Breast epithelium (tissue), 4 donors: ENCODE measurements at regions not wholly inside any gene's neighbourhood (a gene's known extent, or its start where the extent isn't known, plus 50 kb on each side); places are given as distances from the start of the nearest gene placed in this dataset.

Experiments used
- DNase-seq, 2 donors: peaks; one replicate each; pipeline ENCODE4 v3.0.0-alpha.2; 2019; ENCODE audit warnings: low spot score in 2 of 2
- H3K27ac ChIP-seq, 2 donors: fragments of 200-600 bp; sonication (generic) in 1 of 2; one replicate each; pipeline ENCODE4 v1.5.1; 2016 to 2019; ENCODE audit warnings: mild to moderate bottlenecking in 1 of 2
- H3K27me3 ChIP-seq, 2 donors: fragments of 200-600 bp; sonication (generic) in 1 of 2; one replicate each; pipeline versions ENCODE4 v1.5.1 to v1.6.0; 2017 to 2019; ENCODE audit warnings: control low read depth in 1 of 2, mild to moderate bottlenecking in 1 of 2
- H3K36me3 ChIP-seq: fragments of 200-600 bp; one replicate; pipeline ENCODE4 v1.5.1; 2019
- H3K4me1 ChIP-seq, 2 donors: fragments of 200-600 bp; sonication (generic); one replicate each; pipeline ENCODE4 v1.5.1; 2016 to 2019; ENCODE audit warnings: control low read depth in 1 of 2
- H3K4me3 ChIP-seq, 3 donors: fragments of 200-600 bp; sonication (generic); 1 replicate in 2 of 3; 2 replicates in 1 of 3; pipeline ENCODE4 v1.5.1; 2016 to 2019; ENCODE audit warnings: mild to moderate bottlenecking in 3 of 3, moderate library complexity in 2 of 3
- H3K9me3 ChIP-seq, 2 donors: fragments of 200-600 bp; sonication (generic) in 1 of 2; one replicate each; pipeline ENCODE4 v1.5.1; 2016 to 2019; ENCODE audit warnings: control low read depth in 1 of 2
- CTCF ChIP-seq, 3 donors: fragments of 450-650 bp; IDR thresholded peaks; one replicate each; pipeline ENCODE4 v1.5.1; 2016 to 2017; ENCODE audit warnings: antibody characterized with exemption in 3 of 3, mild to moderate bottlenecking in 3 of 3, moderate library complexity in 3 of 3
- POLR2A ChIP-seq: fragments of 450-650 bp; IDR thresholded peaks from one replicate; pipeline ENCODE4 v1.6.1; 2016; ENCODE audit warnings: antibody characterized with exemption, mild to moderate bottlenecking, moderate library complexity
- POLR2AphosphoS5 ChIP-seq, 3 donors: sonication (generic); formaldehyde crosslinking; IDR thresholded peaks; one replicate each; pipeline ENCODE4 v1.6.1; 2017; ENCODE audit warnings: antibody characterized with exemption in 3 of 3
- intact Hi-C: fragments of 100-400 bp; cut with DNase I; formaldehyde crosslinking; loops from one replicate; pipeline ENCODE4 v1.15.1; 2023; ENCODE audit warnings: low total_unique reads

GRCh38 chr4:181508601-181509000, 734.6 kb upstream of the TENM3 start:
- no peak overlapping the region for H3K27ac ChIP-seq
- no peaks in the 10 kb centered on the region for H3K9me3 ChIP-seq
- no peaks in the 10 kb centered on the region for H3K4me1 ChIP-seq
- H3K27me3 ChIP-seq, result no peaks in the 10 kb centered on the region
- H3K4me3 ChIP-seq, result no peak overlapping the region
- TF ChIP-seq POLR2AphosphoS5 (IDR thresholded peaks at IDR 0.05) (no peak), POLR2A (no peak)
- no peaks in the 10 kb centered on the region for H3K36me3 ChIP-seq
- DNase-seq, result no peak
- intact Hi-C loops, result no loop called here

- intact Hi-C loops, result no loop called here
- DNase-seq, result no peak
- Histone ChIP-seq H3K4me3 (no peak overlapping the region), H3K27ac (no peak overlapping the region), H3K36me3 (no peaks in the 10 kb centered on the region), H3K27me3 (no peaks in the 10 kb centered on the region), H3K4me1 (no peaks in the 10 kb centered on the region), H3K9me3 (no peaks in the 10 kb centered on the region)
- no peak for TF ChIP-seq POLR2A
- TF ChIP-seq POLR2AphosphoS5 (IDR thresholded peaks at IDR 0.05), result no peak
- no peak for TF ChIP-seq CTCF (IDR thresholded peaks at IDR 0.05)
These were observed 734.1 kb upstream of the TENM3 start for GRCh38 chr4:181509073-181509472.

DNA sequence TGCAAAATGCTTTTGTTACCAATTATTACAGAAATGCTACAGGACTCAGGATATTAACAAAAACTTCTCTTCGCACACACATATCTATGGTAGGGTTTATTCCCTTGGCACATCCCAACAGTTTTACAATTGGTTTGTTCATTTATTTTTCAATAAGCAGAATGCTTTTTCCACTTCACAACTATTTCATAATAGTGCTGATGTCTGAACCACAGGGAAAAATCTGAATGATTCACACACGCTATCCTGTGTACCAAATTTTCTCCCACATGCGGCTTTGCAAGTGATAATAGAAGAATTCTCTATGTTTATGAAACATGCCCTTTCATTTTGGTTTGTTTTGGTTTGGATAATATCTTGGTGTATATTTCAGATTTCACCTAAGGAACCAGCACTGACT, 725.7 kb upstream of the TENM3 start:
- no peaks in the 10 kb centered on the region for H3K27me3 ChIP-seq
- no peak overlapping the region for H3K4me3 ChIP-seq
- H3K4me1 ChIP-seq, result no peaks in the 10 kb centered on the region
- no peak overlapping the region for H3K27ac ChIP-seq
- DNase-seq, result no peak
- H3K36me3 ChIP-seq, result no peaks in the 10 kb centered on the region
- H3K9me3 ChIP-seq, result no peaks in the 10 kb centered on the region
- TF ChIP-seq POLR2A (no peak), CTCF (IDR thresholded peaks at IDR 0.05) (no peak), POLR2AphosphoS5 (IDR thresholded peaks at IDR 0.05) (no peak)
- intact Hi-C loops, result no loop called here

DNA sequence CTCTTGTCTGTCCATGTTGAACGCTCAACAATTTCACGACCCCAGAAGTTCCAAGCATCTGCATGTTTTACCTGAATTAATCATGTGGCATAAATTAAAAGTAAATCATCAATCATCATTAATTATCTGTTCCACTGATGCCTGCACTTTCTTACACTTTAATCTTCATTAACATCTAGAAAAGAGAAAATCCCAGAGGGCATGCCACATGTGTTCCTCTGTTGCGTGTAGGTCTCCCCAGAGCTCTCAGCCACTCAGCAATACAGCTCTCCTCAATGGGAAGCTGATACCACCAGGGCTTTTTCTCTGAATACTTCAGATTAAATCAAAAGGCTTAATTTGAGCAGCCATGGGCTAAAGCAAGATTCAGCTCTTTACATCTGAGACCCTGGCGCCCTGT, 722.4 kb upstream of the TENM3 start:
- no peak overlapping the region for H3K27ac ChIP-seq
- H3K27me3 ChIP-seq, result peaks cover 0 to 3% of the 10 kb centered on the region in 2 donors
- H3K4me1 ChIP-seq, result no peaks in the 10 kb centered on the region
- no peaks in the 10 kb centered on the region for H3K9me3 ChIP-seq
- no peaks in the 10 kb centered on the region for H3K36me3 ChIP-seq
- no peak for DNase-seq
- no peak overlapping the region for H3K4me3 ChIP-seq
- TF ChIP-seq POLR2AphosphoS5 (IDR thresholded peaks at IDR 0.05) (no peak), CTCF (IDR thresholded peaks at IDR 0.05) (no peak), POLR2A (no peak)
- intact Hi-C loops, result no loop called here

DNA sequence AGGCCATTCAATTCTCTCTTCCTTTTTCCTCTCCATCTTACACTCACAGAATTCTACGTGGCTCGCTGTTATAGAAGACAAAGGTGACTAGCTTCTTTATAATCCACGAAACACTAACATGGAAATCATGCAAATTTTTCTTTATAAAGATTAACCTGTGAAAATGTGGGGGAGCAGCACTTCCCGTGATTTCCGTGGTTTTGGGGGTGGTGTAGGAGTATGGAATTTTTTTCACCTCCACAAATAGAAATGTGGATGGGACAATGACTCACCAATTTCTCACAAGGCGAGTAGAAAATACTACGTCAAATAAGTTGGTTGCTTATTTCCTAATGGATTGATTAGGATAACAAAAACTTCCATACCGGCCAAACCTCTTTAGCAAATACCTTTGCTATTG, 719.2 kb upstream of the TENM3 start:
- H3K36me3 ChIP-seq, result no peaks in the 10 kb centered on the region
- no peaks in the 10 kb centered on the region for H3K4me1 ChIP-seq
- no peak for TF ChIP-seq POLR2AphosphoS5 (IDR thresholded peaks at IDR 0.05)
- TF ChIP-seq CTCF (IDR thresholded peaks at IDR 0.05), result no peak
- no peak for TF ChIP-seq POLR2A
- H3K27ac ChIP-seq, result no peak overlapping the region
- no peak for DNase-seq
- H3K9me3 ChIP-seq, result no peaks in the 10 kb centered on the region
- no peak overlapping the region for H3K4me3 ChIP-seq
- intact Hi-C loops, result no loop called here
- peaks cover 0 to 3% of the 10 kb centered on the region in 2 donors for H3K27me3 ChIP-seq

GRCh38 chr4:181524499-181524898, 718.7 kb upstream of the TENM3 start:
- Histone ChIP-seq H3K27ac (no peak overlapping the region), H3K9me3 (no peaks in the 10 kb centered on the region), H3K4me1 (no peaks in the 10 kb centered on the region), H3K4me3 (no peak overlapping the region), H3K36me3 (no peaks in the 10 kb centered on the region), H3K27me3 (peaks cover 0 to 3% of the 10 kb centered on the region in 2 donors)
- intact Hi-C loops, result no loop called here
- DNase-seq, result no peak
- no peak for TF ChIP-seq POLR2AphosphoS5 (IDR thresholded peaks at IDR 0.05)
- no peak for TF ChIP-seq POLR2A
- no peak for TF ChIP-seq CTCF (IDR thresholded peaks at IDR 0.05)
